ENCODE measurements at regions not wholly inside any gene's neighbourhood (a gene's known extent, or its start where the extent isn't known, plus 50 kb on each side); places are given as distances from the start of the nearest gene placed in this dataset.

GRCh38 chr6:121578216-121578615, 142.8 kb downstream of the GJA1 start:
- TF ChIP-seq, protein P1, sequence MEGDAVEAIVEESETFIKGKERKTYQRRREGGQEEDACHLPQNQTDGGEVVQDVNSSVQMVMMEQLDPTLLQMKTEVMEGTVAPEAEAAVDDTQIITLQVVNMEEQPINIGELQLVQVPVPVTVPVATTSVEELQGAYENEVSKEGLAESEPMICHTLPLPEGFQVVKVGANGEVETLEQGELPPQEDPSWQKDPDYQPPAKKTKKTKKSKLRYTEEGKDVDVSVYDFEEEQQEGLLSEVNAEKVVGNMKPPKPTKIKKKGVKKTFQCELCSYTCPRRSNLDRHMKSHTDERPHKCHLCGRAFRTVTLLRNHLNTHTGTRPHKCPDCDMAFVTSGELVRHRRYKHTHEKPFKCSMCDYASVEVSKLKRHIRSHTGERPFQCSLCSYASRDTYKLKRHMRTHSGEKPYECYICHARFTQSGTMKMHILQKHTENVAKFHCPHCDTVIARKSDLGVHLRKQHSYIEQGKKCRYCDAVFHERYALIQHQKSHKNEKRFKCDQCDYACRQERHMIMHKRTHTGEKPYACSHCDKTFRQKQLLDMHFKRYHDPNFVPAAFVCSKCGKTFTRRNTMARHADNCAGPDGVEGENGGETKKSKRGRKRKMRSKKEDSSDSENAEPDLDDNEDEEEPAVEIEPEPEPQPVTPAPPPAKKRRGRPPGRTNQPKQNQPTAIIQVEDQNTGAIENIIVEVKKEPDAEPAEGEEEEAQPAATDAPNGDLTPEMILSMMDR (IDR thresholded peaks at IDR 0.05): no peak
- TF ChIP-seq POLR2AphosphoS5 (IDR thresholded peaks at IDR 0.05) (no peak), POLR2A (IDR thresholded peaks at IDR 0.05) (no peak), EP300 (IDR thresholded peaks at IDR 0.05) (no peak)

Data from gastroesophageal sphincter (tissue), 3 donors.